HG03025 (cell line): ENCODE measurements at regions not wholly inside any gene's neighbourhood (a gene's known extent, or its start where the extent isn't known, plus 50 kb on each side); places are given as distances from the start of the nearest gene placed in this dataset.

ENCODE experiments used
- ATAC-seq: cut with Tn5 transposase; IDR thresholded peaks from one replicate; pipeline ENCODE4 v1.9.1; 2021; ENCODE audit warnings: mild to moderate bottlenecking, moderate library complexity; ENCODE audit not compliant: unreplicated experiment, low FRiP score

DNA sequence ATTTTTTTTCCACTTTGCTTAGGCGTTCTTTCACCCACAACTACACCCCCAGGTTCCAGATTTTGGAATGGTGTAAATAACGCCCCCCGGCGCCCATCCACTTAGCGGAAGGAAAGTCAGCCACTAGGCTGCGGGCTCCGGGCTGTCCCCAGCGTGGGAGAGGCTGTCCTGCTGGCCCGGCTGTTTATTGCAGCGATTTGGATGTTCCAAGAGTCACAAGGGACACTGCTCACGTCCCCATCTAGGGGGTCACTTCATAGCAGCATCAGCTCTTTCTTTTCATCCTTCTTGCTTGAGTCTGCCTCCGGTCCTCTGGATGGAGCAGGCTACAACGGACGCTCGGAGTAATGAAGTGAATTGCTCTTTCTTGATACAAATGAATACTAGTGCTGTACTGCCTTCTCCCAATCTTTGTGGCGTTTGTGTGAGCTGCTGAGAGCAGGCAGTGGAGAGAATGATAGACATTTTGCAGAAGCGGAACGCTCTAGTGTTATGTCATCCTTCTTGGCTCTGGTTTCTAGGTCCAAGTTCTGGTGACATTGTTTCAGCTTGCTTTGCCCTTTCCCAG is 50.7 kb upstream of the PAIP2B start:
- no peak for ATAC-seq

DNA sequence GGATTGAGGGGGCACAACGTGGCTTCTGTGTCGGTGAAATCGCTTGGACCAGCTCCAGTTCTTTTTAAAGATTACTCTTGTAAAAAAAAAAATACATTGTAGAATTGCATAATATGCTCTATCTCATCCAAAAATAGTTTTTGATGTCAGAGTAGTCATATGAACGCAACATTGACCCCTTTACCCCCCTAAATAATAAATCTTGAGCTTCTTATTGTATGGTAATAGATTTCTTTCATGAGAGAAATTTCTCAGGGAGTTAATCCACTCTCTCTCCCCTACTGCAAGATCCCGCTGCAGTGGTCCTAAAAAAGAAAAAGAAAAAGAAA is 50.2 kb upstream of the PAIP2B start:
- ATAC-seq: no peak

- ATAC-seq: peak; percentile 96
Observed at GRCh38 chr2:71276311-71277146, 49.6 kb upstream of the PAIP2B start.
